Keratinocyte (primary cell): ENCODE measurements at regions not wholly inside any gene's neighbourhood (a gene's known extent, or its start where the extent isn't known, plus 50 kb on each side); places are given as distances from the start of the nearest gene placed in this dataset.

Experiments used
- EZH2 ChIP-seq: IDR thresholded peaks from one replicate; pipeline ENCODE4 v1.6.1; 2012; ENCODE audit warnings: inconsistent platforms, mild to moderate bottlenecking, low read length, moderate library complexity
- TF ChIP-seq, protein P1 (sequence below), 3 experiments: IDR thresholded peaks in 1 of 3; conservative IDR thresholded peaks in 1 of 3; optimal IDR thresholded peaks in 1 of 3; 2 replicates in 2 of 3; 3 replicates in 1 of 3; pipeline versions ENCODE3 to v1.5.1; 2011; ENCODE audit warnings: low read length in 3 of 3, mild to moderate bottlenecking in 3 of 3, moderate library complexity in 2 of 3, control low read depth in 1 of 3, inconsistent platforms in 1 of 3; ENCODE audit not compliant: insufficient read depth in 2 of 3; ENCODE audit errors: extremely low read depth in 1 of 3

DNA sequence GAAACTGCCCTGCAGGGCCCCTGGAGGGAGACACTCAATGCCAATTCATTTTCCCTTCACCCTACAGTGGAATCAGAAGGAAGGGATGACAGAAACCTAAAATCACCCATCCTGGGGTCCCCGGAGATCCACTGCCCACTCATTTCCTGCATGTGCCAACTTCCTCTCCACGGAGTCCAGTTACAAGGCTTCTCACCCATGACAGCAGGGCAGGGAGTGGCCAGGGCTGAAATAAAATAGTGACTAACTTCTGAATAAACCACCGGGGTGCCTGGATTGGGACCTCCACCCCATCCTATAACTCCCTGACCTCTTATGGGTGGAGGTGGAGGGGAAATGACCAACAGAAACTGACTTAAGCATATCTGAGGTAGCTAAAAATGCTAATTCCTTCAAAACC is 362.3 kb downstream of the MAFB start:
- TF ChIP-seq, protein P1, sequence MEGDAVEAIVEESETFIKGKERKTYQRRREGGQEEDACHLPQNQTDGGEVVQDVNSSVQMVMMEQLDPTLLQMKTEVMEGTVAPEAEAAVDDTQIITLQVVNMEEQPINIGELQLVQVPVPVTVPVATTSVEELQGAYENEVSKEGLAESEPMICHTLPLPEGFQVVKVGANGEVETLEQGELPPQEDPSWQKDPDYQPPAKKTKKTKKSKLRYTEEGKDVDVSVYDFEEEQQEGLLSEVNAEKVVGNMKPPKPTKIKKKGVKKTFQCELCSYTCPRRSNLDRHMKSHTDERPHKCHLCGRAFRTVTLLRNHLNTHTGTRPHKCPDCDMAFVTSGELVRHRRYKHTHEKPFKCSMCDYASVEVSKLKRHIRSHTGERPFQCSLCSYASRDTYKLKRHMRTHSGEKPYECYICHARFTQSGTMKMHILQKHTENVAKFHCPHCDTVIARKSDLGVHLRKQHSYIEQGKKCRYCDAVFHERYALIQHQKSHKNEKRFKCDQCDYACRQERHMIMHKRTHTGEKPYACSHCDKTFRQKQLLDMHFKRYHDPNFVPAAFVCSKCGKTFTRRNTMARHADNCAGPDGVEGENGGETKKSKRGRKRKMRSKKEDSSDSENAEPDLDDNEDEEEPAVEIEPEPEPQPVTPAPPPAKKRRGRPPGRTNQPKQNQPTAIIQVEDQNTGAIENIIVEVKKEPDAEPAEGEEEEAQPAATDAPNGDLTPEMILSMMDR (optimal IDR thresholded peaks at IDR 0.05 in 1 of 3, IDR thresholded peaks at IDR 0.05 in 1 of 3, conservative IDR thresholded peaks at IDR 0.05 in 1 of 3; ENCODE audit: extremely low read depth in 1 of 3, insufficient read depth in 2 of 3, low read length in 3 of 3), result no peak
- TF ChIP-seq EZH2, result no peak
